Middle frontal gyrus (tissue), 1 donor: ENCODE measurements at regions not wholly inside any gene's neighbourhood (a gene's known extent, or its start where the extent isn't known, plus 50 kb on each side); places are given as distances from the start of the nearest gene placed in this dataset.
"Not testable (repeated sequence)": the region's sequence is repeated elsewhere in the genome, so short reads cannot be mapped to it uniquely, and the experiment has no call there.

Experiments
- DNase-seq: peaks from one replicate; pipeline ENCODE4 v3.0.0-alpha.2; 2015; ENCODE audit warnings: low spot score; ENCODE audit errors: extremely low spot score

DNA sequence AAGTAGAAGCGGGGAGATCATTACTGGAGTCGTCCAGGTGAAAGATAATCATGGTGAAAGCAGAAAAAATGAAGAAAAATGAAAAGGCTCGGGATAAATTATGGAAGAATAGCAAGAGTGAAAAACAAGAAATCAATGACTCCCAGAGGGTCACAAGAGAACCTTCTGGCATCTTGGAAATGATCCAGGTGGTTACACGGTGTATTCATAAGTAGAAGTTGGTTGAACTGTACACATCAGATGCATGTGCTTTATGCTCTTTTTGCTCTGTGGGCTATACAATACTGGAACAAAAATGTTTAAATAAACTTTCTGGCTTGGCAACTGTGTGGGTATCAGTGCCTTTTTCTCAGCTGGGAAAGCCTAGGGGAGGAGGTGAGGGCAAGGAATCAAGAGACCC is 348.9 kb downstream of the RND3 start:
- no peak for DNase-seq

DNA sequence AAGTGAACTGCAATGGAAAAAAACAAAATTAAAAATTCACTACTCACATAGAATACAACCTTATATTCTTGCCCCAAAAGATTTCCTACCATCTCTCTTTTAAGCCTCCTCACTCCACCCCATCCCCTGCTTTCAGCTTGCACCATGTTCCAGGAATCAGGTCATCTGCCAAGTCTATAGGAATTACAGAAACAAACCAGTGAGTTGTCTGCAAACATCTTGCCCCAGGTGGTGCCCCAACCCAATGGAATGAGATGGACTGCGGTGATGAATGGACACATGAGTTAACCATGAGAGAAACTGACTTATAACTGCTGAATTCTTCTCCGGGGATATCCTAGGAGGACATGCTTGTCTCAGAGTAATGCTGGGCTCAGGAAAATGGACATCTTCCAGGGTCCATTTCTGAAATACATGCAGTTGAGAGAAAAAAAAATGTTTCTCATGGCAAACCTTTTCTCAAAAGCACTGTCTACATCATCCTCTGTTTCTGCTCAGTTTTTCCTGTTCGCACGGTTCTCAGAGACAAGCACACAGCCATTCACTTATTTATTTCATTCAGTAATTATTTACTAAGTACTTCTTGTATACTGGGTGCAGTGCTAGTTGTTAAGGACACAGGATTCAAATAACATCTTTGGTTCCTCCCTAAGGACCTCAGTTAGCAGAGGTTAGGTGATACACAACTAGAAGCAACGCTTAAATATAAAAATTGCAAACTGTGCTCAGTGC is 350.0 kb downstream of the RND3 start:
- DNase-seq = no peak

DNA sequence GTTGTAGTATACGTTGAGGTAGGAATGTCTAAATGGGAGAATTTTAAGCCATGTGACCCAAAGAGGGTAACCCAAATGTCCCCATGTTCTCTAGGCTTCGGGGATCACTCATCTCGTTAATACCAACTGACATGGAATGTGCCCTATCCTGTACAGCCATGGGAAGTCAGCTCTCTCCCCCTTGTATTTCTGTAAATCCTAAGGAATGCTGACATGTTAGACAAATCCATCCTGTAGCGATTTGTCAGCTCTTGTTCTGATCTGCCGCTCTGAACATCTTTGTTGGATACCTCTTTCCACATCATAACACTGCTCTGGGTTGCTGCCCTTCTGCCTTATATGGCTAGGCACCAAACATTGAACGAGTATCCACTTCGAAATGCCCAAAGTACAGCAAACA is 350.6 kb downstream of the RND3 start:
- no peak for DNase-seq

DNA sequence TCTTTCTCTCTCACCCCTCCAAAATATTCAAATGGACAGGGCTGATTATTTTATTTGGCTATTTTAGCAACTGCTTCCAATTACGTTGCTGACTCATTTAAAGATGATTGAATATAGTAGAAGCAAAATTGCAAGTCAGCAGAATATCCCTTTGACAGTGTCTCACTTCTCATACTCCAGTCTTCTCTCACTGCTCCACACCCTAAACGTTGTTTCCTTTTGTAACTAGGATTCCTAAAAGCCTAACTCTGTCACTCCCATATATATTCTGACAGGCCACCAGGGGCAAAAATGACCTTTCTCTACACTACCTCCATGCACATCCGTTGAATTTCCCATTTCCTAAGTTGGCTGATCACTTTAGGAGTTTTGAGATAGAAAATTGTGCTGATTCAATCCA is 351.1 kb downstream of the RND3 start:
- DNase-seq = no peak

DNA sequence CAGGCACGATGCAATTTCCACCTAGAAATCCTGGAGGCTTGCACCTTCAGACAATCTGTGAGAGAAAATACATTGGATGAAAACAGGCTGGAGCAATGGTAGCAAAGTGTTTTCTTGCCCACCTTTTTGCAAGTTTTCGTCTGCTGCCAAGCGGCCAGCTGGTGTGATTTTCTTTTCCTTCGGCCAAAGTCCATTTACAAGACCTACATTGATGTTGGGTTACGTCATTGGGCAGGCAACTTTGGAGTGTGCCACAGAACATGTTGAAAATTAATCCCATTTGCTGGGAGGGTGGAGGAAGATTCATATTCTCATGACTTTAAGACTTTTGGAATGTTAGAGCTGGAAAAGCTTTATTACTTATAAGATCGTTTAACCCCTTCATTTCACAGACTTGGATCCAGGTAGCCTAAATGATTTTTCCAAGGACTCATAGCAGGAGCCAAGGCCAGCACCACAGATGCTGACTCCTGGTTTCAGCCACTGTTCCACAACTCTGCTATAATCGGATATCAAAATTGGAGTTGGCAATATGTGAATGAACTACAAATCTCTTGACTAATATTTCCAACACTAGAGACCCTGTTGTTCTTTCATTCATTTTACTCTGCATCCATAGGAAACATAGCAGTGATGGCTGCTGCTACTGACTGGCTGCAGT is 352.1 kb downstream of the RND3 start:
- no peak for DNase-seq

DNA sequence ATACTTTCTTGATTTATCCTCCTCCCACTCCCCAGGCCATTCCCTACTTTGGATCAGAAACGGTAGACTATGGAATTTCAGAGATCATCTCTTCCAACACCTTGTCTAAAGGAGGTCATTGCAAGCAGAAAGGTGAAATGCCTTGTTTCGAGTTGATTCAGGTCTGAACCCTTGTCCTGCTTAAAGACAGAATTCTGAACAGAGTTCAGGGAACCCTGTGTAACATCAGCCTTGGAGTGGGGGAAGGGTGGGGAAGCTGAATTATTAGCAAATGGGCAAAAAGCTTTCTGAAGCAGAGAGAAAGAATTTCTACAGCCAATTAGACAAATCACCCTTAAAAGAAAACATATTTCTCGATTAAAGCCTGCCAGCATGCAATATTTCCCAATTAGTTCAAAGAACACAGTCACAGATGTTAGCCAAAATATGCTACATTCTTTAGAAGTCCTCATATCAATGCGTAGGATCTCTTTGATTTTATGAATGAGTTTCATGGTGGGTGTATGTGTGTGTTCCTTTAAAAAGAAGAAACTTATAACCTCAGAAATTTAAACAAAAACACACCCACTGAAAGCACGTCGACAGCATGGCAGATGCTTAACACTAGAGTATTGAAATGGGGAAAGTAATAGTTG is 353.1 kb downstream of the RND3 start:
- no peak for DNase-seq

DNA sequence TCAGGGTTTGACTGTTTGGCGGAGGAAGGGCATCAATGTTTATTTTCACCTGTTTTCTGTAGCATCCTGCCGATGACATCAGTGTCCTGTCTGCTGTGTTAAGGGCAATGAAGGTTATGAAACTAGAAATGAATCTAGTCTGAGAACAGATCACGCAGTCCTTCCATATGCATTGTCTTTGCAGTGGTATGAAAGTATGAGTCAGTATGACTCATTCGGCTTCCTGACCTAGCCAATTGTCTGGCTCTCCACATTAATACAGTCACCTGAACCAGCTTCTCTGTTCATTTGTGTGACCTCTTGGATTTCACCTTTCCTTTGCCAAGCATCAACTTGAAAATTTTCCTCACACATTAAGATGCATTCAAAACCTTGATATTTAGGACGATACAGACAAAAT is 353.8 kb downstream of the RND3 start:
- no peak for DNase-seq

DNA sequence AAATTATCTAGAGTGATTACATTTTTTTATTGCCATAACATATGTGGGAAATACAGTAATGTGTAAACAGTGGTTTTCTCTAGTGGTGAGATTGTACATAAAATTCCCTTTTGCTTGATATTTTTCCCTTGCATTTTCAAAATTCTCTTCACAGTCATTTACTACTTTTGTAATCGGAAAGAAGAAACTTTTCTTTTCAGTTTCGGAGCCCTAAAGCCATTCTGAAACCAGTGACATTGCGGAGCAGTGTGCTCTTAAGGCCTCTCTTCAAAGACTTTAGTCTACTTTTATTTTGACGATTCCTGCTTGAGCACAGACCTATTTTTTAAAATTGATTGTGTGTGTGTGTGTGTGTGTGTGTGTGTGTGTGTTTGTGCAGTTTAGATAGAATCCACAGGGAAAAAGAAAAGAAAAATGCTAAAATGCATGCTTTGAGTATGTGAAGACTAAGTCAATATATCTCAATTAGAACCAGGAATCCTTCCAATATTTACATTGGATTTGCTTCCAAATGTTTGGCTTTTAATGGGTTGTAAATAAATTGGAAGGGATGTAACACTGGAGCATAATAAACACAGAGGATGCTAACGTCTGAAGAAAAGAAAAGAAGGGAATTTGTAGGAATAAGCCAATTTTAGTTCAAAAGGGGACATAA is 357.4 kb downstream of the RND3 start:
- no peak for DNase-seq

DNA sequence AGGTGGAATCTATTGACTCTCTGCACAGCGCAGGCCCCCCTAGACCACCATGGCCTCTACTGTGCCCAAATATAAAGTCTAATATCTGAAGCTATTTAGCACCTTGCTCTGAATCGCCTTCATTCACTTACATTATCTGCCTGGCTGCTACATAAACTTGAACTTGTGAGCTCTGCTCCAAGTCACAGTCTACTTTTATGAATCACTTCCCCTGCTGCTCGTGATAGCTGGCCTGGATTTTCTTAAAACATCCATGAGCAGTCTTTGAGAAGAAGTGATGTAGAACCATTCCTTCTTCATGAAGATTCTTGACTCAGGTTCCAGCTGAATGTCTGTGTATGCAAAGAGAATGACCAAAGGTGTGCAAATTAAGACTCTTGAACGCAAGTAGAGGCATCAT is 359.5 kb downstream of the RND3 start:
- DNase-seq = no peak

DNA sequence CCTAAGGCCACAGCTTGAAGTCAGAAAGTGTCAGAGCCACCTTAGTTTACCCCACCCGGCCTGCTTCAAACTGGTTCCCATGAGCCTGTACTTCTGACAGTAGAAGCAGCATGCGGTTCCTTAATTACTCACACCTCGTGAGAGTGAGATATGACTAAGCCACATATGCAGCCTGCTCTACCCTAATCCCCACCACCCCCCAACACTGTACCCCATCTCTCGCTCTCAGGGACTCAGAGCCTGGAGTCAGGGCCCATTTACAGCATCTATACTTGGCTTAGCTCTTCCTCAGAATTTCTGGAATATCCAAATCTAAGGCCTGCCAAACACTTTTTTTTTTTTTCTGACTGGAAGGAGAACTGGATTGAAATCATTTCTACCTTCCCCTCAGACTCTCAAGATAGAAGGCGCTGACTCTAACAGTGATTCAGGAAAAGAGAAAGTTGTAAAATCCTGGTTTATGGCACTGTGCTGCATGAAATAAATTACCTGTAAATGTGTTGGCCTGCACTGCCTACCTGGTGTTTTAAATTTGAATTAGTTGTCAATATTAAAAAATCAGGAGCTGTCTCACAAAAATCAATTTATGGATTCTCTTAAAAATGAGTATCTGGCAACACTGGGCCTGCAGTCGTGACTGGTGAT is 360.0 kb downstream of the RND3 start:
- no peak for DNase-seq

DNA sequence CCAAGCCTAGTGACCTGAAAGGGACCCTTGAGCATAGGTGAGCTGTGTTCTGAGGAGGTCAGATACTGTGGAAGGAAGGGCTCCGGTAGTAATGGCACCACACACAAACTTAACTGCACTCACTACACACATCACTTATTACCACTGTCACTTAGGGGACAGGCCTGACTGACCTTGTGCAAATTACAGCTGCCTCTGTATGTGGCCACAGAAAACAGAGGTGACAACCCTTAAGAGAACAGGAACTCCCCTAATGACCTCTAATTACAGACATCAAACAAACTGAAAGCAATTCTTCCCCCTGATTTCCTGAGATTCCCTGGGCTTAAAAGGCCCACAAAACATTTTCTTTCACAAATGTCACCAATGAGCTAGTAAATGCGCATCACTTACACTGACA is 360.6 kb downstream of the RND3 start:
- DNase-seq = no peak

DNA sequence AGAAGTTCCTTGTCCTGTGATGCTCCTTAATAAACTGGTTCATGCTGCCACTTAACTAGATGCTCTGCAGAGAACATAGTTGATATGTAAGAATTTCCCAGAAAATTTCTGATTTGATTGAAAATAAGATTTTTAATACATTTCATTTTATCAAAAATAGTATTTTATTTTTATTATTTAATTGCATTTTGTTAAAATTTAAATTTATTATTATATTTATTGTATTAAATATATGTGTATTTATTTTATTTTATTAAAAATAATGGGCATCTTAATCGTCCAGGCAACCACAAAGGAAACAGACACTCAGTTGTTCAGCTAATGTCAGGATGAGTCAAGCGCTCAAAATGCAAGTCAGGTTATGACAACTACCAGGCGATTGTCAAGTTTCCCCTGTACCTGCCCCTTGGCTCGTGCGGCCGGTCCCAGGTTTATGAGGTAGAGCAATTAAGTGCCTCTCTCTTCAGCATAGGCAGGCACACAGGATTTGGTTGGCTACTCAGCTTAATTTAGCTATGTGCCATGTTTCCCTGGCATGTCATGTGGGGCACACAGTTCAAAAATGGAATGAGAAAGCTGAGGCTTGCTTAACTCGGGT is 361.2 kb downstream of the RND3 start:
- no peak for DNase-seq

DNA sequence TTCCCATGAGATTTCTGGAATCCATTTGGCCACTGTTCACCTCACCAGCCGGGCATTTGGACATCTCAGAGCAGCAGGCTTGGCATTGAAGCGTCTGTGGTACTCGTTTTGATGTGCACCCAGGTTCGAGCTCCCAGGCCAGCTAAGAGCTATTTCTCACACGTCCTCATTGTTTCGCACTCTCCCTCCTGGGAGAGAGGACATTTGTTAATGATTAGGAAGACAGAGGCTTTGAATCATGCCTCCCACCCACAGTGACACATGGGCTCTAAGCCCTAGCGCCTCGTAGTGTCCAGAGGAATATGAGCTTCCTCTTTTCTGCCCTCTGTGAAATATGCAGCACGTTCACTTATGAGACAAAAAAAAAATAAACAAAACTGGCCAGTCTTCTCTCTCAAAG is 361.8 kb downstream of the RND3 start:
- no peak for DNase-seq

DNA sequence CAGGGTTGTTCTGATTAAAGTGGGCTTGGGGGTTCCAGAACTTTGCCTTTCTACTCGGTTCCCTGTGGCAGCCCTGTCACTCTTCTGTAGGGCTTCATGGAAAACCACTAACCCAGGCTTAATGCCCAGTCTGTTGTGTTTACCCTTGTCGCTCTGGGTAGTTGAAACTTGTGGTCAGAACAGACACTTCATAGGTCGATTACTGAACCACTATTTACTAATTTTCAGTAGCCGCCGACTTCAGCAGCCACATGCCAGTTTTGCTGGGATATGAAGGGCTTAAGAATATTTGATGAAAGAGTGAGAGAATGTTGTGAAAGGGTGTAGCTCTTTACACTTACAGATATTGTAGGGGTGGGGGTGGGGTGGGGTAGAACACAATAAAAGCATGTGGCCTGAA is 362.3 kb downstream of the RND3 start:
- no peak for DNase-seq

DNA sequence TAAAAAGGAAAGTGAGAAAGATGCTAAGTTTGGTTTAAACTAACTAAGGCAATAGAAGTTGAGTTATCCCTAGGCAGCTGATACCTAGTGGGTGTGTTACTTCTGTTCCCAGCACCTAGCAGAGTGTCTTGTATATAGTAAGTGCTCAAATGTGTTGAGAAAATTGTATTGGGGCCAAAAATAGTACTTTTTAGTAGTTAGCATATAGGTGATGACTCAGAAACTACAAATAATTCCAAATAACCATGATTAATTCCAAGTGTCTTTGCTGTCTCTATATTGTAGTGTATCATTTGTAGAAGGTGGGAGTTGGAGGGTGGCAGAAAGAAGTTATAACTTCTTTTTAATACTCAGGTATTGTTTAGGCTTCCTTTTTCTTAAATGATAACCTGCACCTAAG is 362.7 kb downstream of the RND3 start:
- no peak for DNase-seq

DNA sequence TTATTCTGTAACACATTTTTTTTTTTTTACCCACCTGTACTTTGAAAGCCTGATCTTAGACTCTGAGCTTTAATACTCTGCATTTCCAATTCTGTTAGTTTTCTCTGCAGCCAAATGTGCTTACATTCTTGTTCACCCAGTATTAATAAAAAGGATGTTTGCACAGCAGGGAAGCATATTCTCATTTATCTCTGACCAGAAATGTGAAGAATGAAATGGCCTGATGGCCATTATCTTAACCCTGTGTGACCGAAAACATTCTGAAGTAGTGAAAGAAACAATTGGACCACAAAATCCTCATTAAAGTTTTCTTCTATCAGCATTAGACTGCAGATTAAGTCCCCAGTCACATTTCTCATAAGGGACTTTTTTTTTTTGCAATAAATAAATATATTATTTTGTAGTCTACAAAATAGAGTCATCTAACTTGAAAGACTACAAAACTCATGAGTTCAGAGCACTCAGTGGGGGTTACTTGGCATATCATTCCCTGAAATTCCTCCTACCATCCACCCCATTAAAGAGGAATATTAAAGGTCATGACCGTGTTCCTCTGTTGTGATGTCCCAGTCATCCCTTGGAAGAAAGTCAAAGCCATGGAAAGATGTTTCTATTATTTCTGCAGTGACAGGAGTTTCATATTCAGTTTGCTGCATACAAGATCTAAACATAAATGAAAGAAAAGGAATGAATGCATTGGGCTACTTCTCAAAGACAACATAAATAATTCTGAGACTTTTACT is 364.4 kb downstream of the RND3 start:
- no peak for DNase-seq

DNA sequence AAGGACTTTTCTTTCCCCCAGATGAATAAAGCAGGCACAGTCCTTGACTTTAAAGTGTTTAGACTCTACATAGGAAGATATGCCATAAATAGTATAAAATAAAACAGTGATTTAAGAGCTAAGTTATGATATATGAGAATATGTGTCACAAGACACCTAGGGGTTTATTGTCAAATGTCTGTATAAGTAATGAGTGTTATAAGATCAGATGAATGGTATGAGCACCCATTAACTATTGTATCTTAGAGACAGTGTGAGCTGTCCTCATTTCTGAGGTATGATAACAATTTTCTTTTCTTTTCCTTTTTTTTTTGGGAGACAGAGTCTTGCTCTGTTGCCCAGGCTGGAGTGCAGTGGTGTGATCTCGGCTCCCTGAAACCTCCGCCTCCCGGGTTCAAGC is 365.3 kb downstream of the RND3 start:
- DNase-seq = no peak

DNA sequence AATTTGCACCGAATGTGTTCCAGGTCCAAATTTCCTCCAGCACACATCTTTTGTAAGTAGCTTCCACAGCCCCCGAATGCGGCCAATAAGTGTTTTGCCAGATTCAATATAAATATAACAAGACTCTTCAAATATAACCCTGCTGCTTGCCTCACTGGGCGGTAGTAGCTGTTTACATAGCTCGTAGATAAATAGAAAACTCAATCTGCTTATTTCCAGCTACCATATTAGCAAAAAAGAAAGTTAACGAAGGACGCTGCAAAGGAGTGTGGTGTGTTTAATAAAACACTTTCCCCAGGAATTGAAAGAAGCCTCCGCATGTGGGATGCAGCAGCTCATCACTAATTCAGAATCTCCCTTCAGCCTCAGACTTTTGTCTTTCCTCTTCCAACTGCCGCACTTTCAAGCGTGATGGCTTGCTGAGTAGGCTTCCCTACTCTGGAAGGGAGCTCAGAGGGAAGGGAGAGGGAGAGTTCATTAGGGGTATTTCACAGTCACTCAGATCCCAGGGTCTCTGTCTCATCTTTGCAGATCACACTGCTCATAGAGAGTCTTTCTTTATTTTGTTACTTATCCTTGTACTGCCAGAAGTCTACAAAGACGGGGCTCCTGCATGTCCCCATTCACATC is 367.0 kb downstream of the RND3 start:
- no peak for DNase-seq

DNA sequence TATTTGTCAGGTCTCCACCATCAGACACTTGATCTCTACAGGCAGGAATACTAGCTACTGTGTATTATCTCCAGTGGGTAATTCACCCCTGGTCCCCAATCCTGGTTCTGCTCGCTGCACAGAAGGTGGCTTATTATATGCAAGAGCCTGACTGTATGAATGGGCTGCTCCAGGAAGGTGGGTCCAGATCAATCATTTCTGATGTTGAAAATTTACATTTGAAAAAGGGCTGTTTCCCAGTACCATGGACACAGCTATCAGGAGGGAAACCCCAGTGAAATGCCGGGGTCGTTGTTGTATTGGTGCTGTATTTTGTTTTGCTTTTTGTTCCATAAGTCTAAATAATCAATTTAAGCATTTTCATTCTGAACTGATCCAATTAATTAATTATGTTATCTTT is 367.6 kb downstream of the RND3 start:
- DNase-seq = no peak

DNA sequence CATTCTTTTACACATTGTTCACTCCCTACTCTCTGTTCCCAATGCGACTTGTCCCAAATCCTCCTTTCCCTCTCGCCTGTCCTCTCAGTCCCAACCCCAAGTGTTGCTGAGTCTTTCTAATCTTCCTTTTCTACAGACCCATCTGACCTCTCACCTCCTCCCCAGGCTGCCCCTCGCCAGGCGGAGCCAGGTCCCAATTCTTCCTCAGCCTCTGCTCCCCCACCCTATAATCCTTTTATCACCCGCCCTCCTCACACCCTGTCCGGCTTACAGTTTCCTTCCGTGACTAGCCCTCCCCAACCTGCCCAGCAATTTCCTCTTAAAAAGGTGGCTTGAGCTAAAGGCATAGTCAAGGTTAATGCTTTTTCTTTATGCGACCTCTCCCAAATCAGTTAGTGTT is 373.4 kb downstream of the RND3 start:
- not testable (repeated sequence) for DNase-seq
